ENCODE measurements at regions not wholly inside any gene's neighbourhood (a gene's known extent, or its start where the extent isn't known, plus 50 kb on each side); places are given as distances from the start of the nearest gene placed in this dataset.

GRCh38 chr7:142586611-142587010 lies 162.7 kb upstream of the PRSS1 start:
- no peak overlapping the region for H3K9ac ChIP-seq (ENCODE audit: low read depth, low read length, poor library complexity, severe bottlenecking)
- TF ChIP-seq EZH2phosphoT487 (IDR thresholded peaks at IDR 0.05; ENCODE audit: borderline replicate concordance) (no peak), CTCF (conservative IDR thresholded peaks at IDR 0.05; ENCODE audit: low read length) (no peak)
- H3K4me2 ChIP-seq (ENCODE audit: low read depth, low read length, poor library complexity, severe bottlenecking) = no peak overlapping the region
- H3K9me2 ChIP-seq (replicated peaks; ENCODE audit: low read depth, low read length) = no peaks in the 10 kb centered on the region
- no peaks in the 10 kb centered on the region for H3F3A ChIP-seq (ENCODE audit: low read depth)
- H3K4me3 ChIP-seq (ENCODE audit: low read length, poor library complexity, severe bottlenecking) = no peak overlapping the region
- H3K36me3 ChIP-seq (ENCODE audit: insufficient read depth, low read length) = no peaks in the 10 kb centered on the region
- H3K27me3 ChIP-seq (ENCODE audit: insufficient read depth, low read length, poor library complexity, severe bottlenecking) = no peaks in the 10 kb centered on the region
- H3K9me3 ChIP-seq (ENCODE audit: insufficient read depth, low read depth, low read length) = no peaks in the 10 kb centered on the region
- H4K20me1 ChIP-seq (ENCODE audit: insufficient read depth, low read length, poor library complexity, severe bottlenecking) = no peaks in the 10 kb centered on the region
- no peaks in the 10 kb centered on the region for H3K79me2 ChIP-seq (ENCODE audit: insufficient read depth, low read length)
- no peak overlapping the region for H2AFZ ChIP-seq (ENCODE audit: low read length)
- H3K4me1 ChIP-seq (ENCODE audit: insufficient read depth, low read length, poor library complexity, severe bottlenecking) = peaks cover 33% of the 10 kb centered on the region

- Histone ChIP-seq H3K27me3 (ENCODE audit: insufficient read depth, low read length, poor library complexity, severe bottlenecking) (no peaks in the 10 kb centered on the region), H4K20me1 (ENCODE audit: insufficient read depth, low read length, poor library complexity, severe bottlenecking) (no peaks in the 10 kb centered on the region), H3K9me2 (replicated peaks; ENCODE audit: low read depth, low read length) (no peaks in the 10 kb centered on the region), H3F3A (ENCODE audit: low read depth) (no peaks in the 10 kb centered on the region), H3K9ac (ENCODE audit: low read depth, low read length, poor library complexity, severe bottlenecking) (peak overlapping the region; percentile 50), H2AFZ (ENCODE audit: low read length) (no peak overlapping the region), H3K4me1 (ENCODE audit: insufficient read depth, low read length, poor library complexity, severe bottlenecking) (peaks cover 39% of the 10 kb centered on the region), H3K9me3 (ENCODE audit: insufficient read depth, low read depth, low read length) (no peaks in the 10 kb centered on the region), H3K4me2 (ENCODE audit: low read depth, low read length, poor library complexity, severe bottlenecking) (no peak overlapping the region), H3K4me3 (ENCODE audit: low read length, poor library complexity, severe bottlenecking) (no peak overlapping the region), H3K36me3 (ENCODE audit: insufficient read depth, low read length) (no peaks in the 10 kb centered on the region), H3K79me2 (ENCODE audit: insufficient read depth, low read length) (no peaks in the 10 kb centered on the region)
- peak; percentile 57 for TF ChIP-seq CTCF (conservative IDR thresholded peaks at IDR 0.05; ENCODE audit: low read length)
- TF ChIP-seq EZH2phosphoT487 (IDR thresholded peaks at IDR 0.05; ENCODE audit: borderline replicate concordance) = no peak
Measured at GRCh38 chr7:142585425-142585824, 163.8 kb upstream of the PRSS1 start.

- no peaks in the 10 kb centered on the region for H3F3A ChIP-seq (ENCODE audit: low read depth)
- no peak overlapping the region for H3K4me3 ChIP-seq (ENCODE audit: low read length, poor library complexity, severe bottlenecking)
- no peaks in the 10 kb centered on the region for H3K79me2 ChIP-seq (ENCODE audit: insufficient read depth, low read length)
- no peaks in the 10 kb centered on the region for H3K27me3 ChIP-seq (ENCODE audit: insufficient read depth, low read length, poor library complexity, severe bottlenecking)
- peaks cover 46% of the 10 kb centered on the region for H3K4me1 ChIP-seq (ENCODE audit: insufficient read depth, low read length, poor library complexity, severe bottlenecking)
- H3K36me3 ChIP-seq (ENCODE audit: insufficient read depth, low read length) = no peaks in the 10 kb centered on the region
- no peaks in the 10 kb centered on the region for H3K9me3 ChIP-seq (ENCODE audit: insufficient read depth, low read depth, low read length)
- no peaks in the 10 kb centered on the region for H4K20me1 ChIP-seq (ENCODE audit: insufficient read depth, low read length, poor library complexity, severe bottlenecking)
- TF ChIP-seq EZH2phosphoT487 (IDR thresholded peaks at IDR 0.05; ENCODE audit: borderline replicate concordance) (no peak), CTCF (conservative IDR thresholded peaks at IDR 0.05; ENCODE audit: low read length) (no peak)
- no peaks in the 10 kb centered on the region for H3K9me2 ChIP-seq (replicated peaks; ENCODE audit: low read depth, low read length)
- H3K9ac ChIP-seq (ENCODE audit: low read depth, low read length, poor library complexity, severe bottlenecking) = no peak overlapping the region
- no peak overlapping the region for H2AFZ ChIP-seq (ENCODE audit: low read length)
- no peak overlapping the region for H3K4me2 ChIP-seq (ENCODE audit: low read depth, low read length, poor library complexity, severe bottlenecking)
Measured at GRCh38 chr7:142584765-142585164, 164.5 kb upstream of the PRSS1 start.

Measured in Loucy (cell line).